HTR-8/SVneo (cell line): ENCODE measurements at regions not wholly inside any gene's neighbourhood (a gene's known extent, or its start where the extent isn't known, plus 50 kb on each side); places are given as distances from the start of the nearest gene placed in this dataset.
A peak's percentile ranks its signal among the peaks of the same experiment; 100 is the strongest.

Experiments used
- DNase-seq: peaks from one replicate; pipeline ENCODE4 v3.0.0; 2011; ENCODE audit warnings: low spot score, mixed read lengths; ENCODE audit not compliant: insufficient read length
- FAIRE-seq: peaks from 2 replicates; lab custom pipeline; 2011; peaks lifted over from hg19 to GRCh38; lab: Jason Lieb, UNC

GRCh38 chr6:87995461-87995860 is 52.2 kb upstream of the SPACA1 start:
- no peak for DNase-seq
- peak; percentile 13 for FAIRE-seq

GRCh38 chr6:87993356-87993755 is 54.3 kb upstream of the SPACA1 start:
- DNase-seq = no peak
- no peak for FAIRE-seq

GRCh38 chr6:87990871-87991270 is 56.8 kb upstream of the SPACA1 start:
- no peak for DNase-seq
- no peak for FAIRE-seq

- no peak for FAIRE-seq
- DNase-seq = no peak
Measured at GRCh38 chr6:87982134-87982533, 65.5 kb upstream of the SPACA1 start.

- FAIRE-seq (no peak), DNase-seq (no peak)
Measured at GRCh38 chr6:87979737-87980136, 67.9 kb upstream of the SPACA1 start.

GRCh38 chr6:87976616-87977015 is 71.0 kb upstream of the SPACA1 start:
- no peak for DNase-seq
- no peak for FAIRE-seq

- no peak for FAIRE-seq
- no peak for DNase-seq
Measured at GRCh38 chr6:87975561-87975960, 72.1 kb upstream of the SPACA1 start.

GRCh38 chr6:87972279-87972678 is 75.4 kb upstream of the SPACA1 start:
- DNase-seq = no peak
- FAIRE-seq = no peak

- FAIRE-seq (peak; percentile 38), DNase-seq (no peak)
Measured at GRCh38 chr6:87971605-87972262, 75.9 kb upstream of the SPACA1 start.

GRCh38 chr6:87968435-87969278 is 79.0 kb upstream of the SPACA1 start:
- FAIRE-seq (no peak), DNase-seq (no peak)

GRCh38 chr6:87965806-87966205 is 81.8 kb upstream of the SPACA1 start:
- no peak for DNase-seq
- no peak for FAIRE-seq

- FAIRE-seq (no peak), DNase-seq (no peak)
Measured at GRCh38 chr6:87959083-87959482, 88.6 kb upstream of the SPACA1 start.

GRCh38 chr6:87951751-87952150 is 95.9 kb upstream of the SPACA1 start:
- FAIRE-seq (no peak), DNase-seq (no peak)

GRCh38 chr6:87950614-87951013 is 97.0 kb upstream of the SPACA1 start:
- FAIRE-seq (no peak), DNase-seq (no peak)

- DNase-seq (no peak), FAIRE-seq (no peak)
Measured at GRCh38 chr6:87949194-87949593, 98.4 kb upstream of the SPACA1 start.

GRCh38 chr6:87946669-87947068 is 101.0 kb upstream of the SPACA1 start:
- FAIRE-seq (no peak), DNase-seq (no peak)

GRCh38 chr6:87945966-87946365 is 101.7 kb upstream of the SPACA1 start:
- no peak for FAIRE-seq
- no peak for DNase-seq

- DNase-seq = no peak
Measured at GRCh38 chr6:87945181-87945580, 102.5 kb upstream of the SPACA1 start.

GRCh38 chr6:87944541-87944954 is 103.1 kb upstream of the SPACA1 start:
- FAIRE-seq (peak; percentile 81), DNase-seq (peak; percentile 51)

More at GRCh38 chr6:87945181-87945580, 102.5 kb upstream of the SPACA1 start:
- no peak for FAIRE-seq

- FAIRE-seq = no peak
- no peak for DNase-seq
Measured at GRCh38 chr6:87943191-87943590, 104.5 kb upstream of the SPACA1 start.

GRCh38 chr6:87941556-87942358 is 105.9 kb upstream of the SPACA1 start:
- FAIRE-seq = no peak

More at GRCh38 chr6:87941556-87942358, 105.9 kb upstream of the SPACA1 start:
- no peak for DNase-seq
